ENCODE measurements at regions not wholly inside any gene's neighbourhood (a gene's known extent, or its start where the extent isn't known, plus 50 kb on each side); places are given as distances from the start of the nearest gene placed in this dataset.
A peak's percentile ranks its signal among the peaks of the same experiment; 100 is the strongest.

- TF ChIP-seq CTCF (IDR thresholded peaks at IDR 0.05) = no peak
- no peak for TF ChIP-seq POLR2A (IDR thresholded peaks at IDR 0.05)
- Histone ChIP-seq H3K4me1 (replicated peaks in 1 of 2) (peaks cover 0 to 6% of the 10 kb centered on the region in 2 donors), H3K27ac (no peak overlapping the region), H3K36me3 (replicated peaks in 1 of 2) (no peaks in the 10 kb centered on the region), H3K27me3 (no peaks in the 10 kb centered on the region), H3K4me3 (no peak overlapping the region), H3K9me3 (replicated peaks in 1 of 3) (no peaks in the 10 kb centered on the region)
- 86 to 94% (median 91%) methylated on average over 7 to 8 of the region's 8 CpGs for WGBS, 4 donors
- intact Hi-C loops (cut with DNase I) = no loop called here
- DNase-seq = peak in 2 of 7 donors; percentile 5 to 39
Observed at GRCh38 chr10:118944959-118945633, 84.4 kb upstream of the NANOS1 start.

- no peak for TF ChIP-seq CTCF (IDR thresholded peaks at IDR 0.05)
- no peak for TF ChIP-seq POLR2A (IDR thresholded peaks at IDR 0.05)
- Histone ChIP-seq H3K36me3 (replicated peaks in 1 of 2) (no peaks in the 10 kb centered on the region), H3K4me3 (no peak overlapping the region), H3K27ac (no peak overlapping the region), H3K4me1 (replicated peaks in 1 of 2) (peaks cover 7 to 25% of the 10 kb centered on the region in 2 donors), H3K9me3 (replicated peaks in 1 of 3) (no peaks in the 10 kb centered on the region), H3K27me3 (no peaks in the 10 kb centered on the region)
- intact Hi-C loops (cut with DNase I) = no loop called here
- DNase-seq = peak in 3 of 7 donors; percentile 16 to 57 (median 23)
- WGBS, 4 donors = 45 to 58% (median 50%) methylated on average over 3 of the region's 3 CpGs
Observed at GRCh38 chr10:118948786-118949185, 80.7 kb upstream of the NANOS1 start.

GRCh38 chr10:118950190-118950680, 79.3 kb upstream of the NANOS1 start:
- H3K9me3 ChIP-seq (replicated peaks in 1 of 3) = no peaks in the 10 kb centered on the region
- peak in 3 of 7 donors; percentile 34 to 61 (median 52) for DNase-seq
- H3K4me3 ChIP-seq = no peak overlapping the region
- H3K36me3 ChIP-seq (replicated peaks in 1 of 2) = no peaks in the 10 kb centered on the region
- peak overlapping the region in 1 of 5 donors; percentile 10 for H3K27ac ChIP-seq
- TF ChIP-seq POLR2A (IDR thresholded peaks at IDR 0.05) = no peak
- TF ChIP-seq CTCF (IDR thresholded peaks at IDR 0.05) = no peak
- 33 to 60% (median 42%) methylated on average over 1 of the region's 1 CpG for WGBS, 4 donors
- no peaks in the 10 kb centered on the region for H3K27me3 ChIP-seq
- H3K4me1 ChIP-seq (replicated peaks in 1 of 2) = peaks cover 7 to 27% of the 10 kb centered on the region in 2 donors
- intact Hi-C loops (cut with DNase I) = no loop called here

- no peak for DNase-seq
- peaks cover 7 to 27% of the 10 kb centered on the region in 2 donors for H3K4me1 ChIP-seq (replicated peaks in 1 of 2)
- WGBS, 4 donors = 78 to 91% (median 90%) methylated on average over 11 of the region's 11 CpGs
- TF ChIP-seq CTCF (IDR thresholded peaks at IDR 0.05) = no peak
- TF ChIP-seq POLR2A (IDR thresholded peaks at IDR 0.05) = no peak
- intact Hi-C loops (cut with DNase I) = no loop called here
- no peaks in the 10 kb centered on the region for H3K36me3 ChIP-seq (replicated peaks in 1 of 2)
- H3K27ac ChIP-seq = no peak overlapping the region
- no peak overlapping the region for H3K4me3 ChIP-seq
- H3K9me3 ChIP-seq (replicated peaks in 1 of 3) = no peaks in the 10 kb centered on the region
- no peaks in the 10 kb centered on the region for H3K27me3 ChIP-seq
Observed at GRCh38 chr10:118950997-118951637, 78.4 kb upstream of the NANOS1 start.

Measured in adrenal gland (tissue), 9 donors.